Hematopoietic multipotent progenitor cell treated with erythropoietin and hydrocortisone succinate and interleukin-3 and kit ligand, for 8 days (in vitro differentiated cells): ENCODE measurements at regions not wholly inside any gene's neighbourhood (a gene's known extent, or its start where the extent isn't known, plus 50 kb on each side); places are given as distances from the start of the nearest gene placed in this dataset.
"Not testable (repeated sequence)": the region's sequence is repeated elsewhere in the genome, so short reads cannot be mapped to it uniquely, and the experiment has no call there.

Source experiments
- DNase-seq: peaks from one replicate; pipeline ENCODE4 v3.0.0-alpha.2; 2015

DNA sequence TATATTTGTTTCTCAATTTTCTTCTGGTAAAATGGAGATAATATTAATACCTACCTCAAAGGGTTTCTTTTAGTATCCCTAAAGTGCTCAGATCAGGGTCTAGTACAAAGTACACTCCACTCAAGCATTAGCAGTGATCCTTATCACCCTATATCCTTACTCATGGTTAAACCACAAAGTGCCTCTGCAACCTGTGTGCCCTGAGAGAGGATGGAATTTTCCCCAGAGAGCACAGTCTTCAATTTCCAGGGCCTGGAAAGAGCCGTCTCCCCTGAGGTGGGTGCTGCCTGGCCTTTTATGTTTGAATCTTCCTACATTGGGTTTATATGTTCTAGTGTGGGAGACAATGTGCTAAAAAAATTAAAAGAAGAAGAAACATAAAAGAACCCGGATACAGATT lies 183.1 kb upstream of the FBXO33 start:
- no peak for DNase-seq

DNA sequence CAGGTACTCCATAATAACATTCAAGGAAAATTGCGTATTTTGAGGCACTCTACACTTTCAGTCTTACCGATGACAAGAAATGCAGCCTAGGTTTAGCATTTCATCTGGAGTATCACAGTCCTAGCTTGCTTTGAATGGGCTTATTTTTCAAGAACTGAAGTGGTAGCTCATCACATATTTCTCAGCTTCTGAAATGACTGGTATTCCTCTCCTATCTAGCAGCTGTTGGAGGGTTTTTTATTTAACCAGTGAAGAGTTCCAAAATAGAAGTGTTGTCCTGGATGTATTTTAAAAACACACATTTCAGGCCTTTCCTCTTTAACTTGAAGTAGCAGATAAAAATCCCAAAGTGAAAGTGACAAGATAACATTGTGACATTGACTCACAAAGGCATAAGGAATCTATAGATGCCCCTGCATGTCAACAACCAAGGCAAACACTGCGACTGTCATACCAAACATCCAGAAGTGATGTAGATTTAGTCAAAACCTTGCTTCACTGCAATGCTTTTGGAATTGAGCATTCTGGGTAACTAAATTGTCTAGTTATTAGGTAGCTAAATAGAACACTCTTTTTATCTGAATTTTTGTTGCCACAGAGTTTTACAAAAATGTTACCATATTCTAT lies 182.2 kb upstream of the FBXO33 start:
- no peak for DNase-seq

DNA sequence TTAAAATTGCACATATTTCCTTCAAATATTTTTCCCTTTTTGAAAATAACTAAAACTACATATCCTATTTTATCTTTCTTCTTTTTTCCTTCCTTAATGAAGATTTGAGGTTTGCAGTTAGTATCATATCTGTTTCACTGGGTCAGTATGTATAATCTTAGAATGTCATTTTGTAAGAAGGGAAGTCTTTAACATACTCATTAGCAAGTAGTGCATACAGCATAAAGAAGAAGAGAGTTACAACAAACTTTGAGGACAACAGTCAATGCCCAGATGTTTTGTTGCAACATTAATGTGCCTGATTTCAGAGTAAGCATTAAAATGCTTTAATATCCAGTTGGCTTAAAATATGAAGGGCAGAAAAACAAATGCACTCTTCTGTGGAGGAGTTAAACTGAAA lies 176.9 kb upstream of the FBXO33 start:
- no peak for DNase-seq

DNA sequence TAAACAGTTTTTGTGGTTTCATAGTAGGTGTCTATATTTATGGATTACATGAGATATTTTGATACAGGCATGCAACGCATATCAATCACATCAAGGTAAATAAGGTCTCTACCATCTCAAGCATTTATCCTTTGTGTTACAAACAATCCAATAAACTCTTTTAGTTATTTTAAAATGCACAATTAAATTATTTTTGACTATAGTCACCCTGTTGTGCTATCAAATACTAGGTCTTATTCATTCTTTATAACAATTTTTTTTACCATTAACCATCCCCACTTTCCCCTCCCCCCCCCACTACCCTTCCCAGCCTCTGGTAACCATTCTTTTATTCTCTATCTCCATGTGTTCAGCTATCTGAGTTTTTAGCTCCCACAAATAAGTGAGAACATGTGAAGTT lies 175.7 kb upstream of the FBXO33 start:
- no peak for DNase-seq

DNA sequence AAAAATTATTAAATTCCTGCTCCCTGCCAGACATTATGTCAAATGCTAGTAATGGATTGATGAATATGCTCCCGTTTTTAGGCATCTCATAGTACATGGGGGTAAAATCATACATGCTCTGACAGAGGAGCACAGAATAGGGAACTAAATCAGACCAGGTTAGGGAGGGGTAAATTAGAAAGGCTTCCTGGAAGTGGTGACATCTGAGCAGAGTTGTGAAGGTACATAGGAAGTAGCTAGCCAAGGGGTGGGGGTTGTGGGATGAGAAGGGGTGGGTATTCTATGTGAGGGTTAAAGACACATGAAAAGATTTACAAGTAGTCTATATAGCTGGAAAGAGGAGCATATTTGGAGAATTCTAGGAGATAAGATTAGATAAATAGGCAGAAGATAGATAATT lies 171.7 kb upstream of the FBXO33 start:
- DNase-seq = no peak

DNA sequence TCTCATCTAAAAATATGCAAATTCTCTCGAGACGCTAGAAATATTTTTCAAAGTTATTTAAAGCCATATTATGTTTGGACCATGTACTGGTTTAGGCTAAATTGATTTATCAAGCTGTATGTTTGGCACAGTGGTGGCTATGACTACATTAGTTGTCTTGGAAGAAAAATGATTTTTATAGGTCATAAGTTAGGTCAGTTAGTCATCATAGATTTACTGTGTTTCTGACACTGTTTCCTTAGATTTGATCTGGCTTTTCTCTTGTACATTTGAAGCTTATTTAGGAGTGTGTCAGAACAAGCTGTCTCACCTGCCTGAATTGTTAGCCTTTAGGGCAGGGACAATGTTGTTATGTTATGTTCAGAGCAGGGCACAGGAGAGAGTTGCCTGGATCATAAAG lies 161.1 kb upstream of the FBXO33 start:
- no peak for DNase-seq

DNA sequence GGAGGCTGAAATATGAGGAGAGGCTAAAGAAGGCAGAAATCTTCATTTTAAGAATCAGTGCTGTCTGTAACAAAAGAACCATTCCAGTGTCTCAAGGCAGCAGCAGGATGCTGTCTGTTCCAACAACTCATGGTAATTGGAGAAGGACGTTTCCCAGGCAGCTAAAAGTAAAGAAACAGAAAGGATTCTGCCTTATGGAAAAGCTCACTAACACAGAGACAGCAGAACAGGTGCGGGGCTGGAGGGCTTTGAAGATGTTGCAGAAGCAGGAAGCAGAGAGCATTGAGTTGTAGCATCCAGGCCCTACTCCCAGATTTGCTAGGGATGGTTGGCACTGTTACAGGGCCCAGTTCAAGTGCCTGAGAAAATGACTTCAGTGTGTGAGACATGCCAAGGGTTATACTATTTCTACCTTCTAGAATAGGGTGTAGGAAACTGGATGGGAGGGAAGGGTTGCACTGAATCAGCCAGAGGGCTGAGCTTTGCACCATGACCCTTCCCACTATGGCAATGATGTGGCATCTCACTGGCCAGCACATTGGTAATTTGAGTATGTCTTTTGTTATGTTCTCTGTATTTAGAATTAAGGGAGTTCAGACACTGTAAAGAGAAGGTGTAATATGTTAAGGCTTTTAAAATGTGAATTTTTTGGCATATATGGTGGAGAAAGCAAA lies 160.0 kb upstream of the FBXO33 start:
- DNase-seq = no peak

DNA sequence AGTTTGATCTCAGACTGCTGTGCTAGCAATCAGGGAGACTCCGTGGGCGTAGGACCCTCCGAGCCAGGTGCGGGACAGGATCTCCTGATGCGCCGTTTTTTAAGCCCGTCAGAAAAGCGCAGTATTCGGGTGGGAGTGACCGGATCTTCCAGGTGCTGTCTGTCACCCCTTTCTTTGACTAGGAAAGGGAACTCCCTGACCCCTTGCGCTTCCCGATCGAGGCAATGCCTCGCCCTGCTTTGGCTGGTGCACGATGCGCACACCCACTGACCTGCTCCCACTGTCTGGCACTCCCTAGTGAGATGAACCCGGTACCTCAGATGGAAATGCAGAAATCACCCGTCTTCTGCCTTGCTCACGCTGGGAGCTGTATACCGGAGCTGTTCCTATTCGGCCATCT lies 157.6 kb upstream of the FBXO33 start:
- not testable (repeated sequence) for DNase-seq

DNA sequence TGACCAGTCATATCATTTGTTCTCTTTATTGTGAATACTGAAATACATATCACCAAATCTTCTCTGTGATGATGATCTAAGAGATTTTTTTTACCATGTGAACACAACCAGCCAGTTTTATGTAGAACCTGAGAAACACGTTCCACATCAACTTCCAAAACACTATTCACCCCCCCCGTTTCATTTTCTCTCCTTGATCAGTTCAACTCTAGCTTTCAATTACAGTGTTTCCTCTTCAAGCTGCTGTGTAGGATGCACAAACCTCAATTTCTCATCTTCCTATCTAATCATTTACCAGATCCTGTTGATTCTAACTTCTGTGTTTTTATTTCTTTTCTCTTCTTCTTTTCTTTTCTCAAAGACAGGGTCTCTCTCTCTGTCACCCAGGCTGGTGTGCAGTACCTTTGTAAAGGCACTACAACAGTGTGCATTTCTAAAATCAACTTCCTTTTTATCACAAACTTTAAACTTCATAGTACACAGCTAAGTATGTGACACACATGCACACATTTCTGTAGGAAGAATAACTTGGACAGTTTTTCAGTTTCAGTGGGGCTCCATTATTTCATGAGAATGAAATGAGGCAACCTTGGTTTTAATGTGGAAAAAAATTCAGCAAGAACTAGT lies 149.9 kb upstream of the FBXO33 start:
- no peak for DNase-seq

DNA sequence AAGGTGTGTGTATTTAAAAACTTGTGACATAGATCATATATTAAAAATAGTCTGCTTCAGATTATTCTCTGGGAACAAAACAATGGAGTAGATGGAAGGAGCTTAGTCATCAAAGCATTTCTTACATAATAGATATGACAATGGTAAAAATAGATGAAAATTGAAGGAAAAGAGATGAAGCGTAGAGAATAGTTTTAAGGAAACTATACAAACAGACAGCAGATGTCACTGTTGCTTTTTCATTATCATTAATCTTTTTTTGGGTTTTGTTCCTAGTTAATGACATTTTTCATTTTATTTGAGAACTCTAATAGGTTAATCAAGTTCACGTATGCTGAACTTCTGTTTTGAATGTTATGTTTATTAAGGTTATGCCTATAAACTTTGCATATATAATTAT lies 149.2 kb upstream of the FBXO33 start:
- DNase-seq = no peak

DNA sequence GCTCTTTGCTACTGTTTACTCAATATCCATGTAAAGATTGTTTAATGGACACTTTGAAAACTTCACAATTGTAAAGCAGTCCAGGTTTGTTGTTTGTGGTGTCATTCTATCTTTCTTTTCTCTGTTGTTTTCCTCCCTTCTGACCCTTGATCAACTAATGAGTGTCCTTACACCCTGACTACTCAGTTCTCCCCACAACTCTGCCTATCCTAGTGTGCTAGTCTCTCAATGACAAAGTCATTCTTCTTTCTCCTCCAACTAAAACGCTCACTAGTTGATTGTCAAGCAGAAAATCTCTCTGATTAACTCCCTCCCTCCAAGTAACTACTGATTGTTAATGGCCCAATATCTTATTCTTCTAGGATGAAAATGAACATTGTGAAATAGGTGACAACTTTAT lies 148.5 kb upstream of the FBXO33 start:
- DNase-seq = no peak

DNA sequence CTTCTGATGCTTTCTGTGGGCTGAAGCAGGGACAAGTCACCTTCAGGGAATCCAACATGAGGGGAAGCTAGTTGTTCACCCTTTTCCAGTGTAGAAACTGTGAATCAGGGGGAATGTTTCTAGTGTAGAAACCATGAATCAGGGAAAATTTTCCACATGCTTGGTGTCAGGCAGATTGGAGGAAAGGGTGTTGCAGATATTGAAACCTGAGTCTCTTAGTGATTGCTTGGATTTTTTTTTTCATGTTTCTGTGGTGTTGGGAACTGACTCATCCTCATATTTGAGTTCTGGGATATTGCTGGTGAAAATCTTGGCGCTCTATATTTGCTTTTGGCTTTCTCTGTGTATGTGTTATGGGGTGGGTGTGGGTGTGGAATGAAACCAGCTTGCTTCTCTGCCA lies 144.5 kb upstream of the FBXO33 start:
- DNase-seq = no peak

DNA sequence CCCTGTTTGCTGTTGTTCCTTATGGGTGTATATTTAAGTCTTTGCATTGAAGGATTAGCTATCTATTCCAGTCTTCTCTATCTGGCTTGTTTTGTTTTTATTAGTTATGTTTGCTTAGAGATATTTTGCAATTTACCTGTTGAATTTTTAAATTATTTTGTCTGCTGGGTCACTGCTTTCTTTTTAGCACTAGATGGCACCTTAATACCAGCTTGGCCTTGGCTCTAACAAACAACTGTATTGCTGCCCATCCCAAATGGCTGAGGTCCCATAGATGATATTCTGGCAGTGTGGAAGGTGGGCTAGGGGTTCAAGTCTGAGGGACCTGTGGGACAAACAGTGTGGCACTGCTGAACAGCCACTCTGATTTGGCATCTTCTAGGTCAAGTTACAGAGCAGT lies 144.0 kb upstream of the FBXO33 start:
- no peak for DNase-seq

DNA sequence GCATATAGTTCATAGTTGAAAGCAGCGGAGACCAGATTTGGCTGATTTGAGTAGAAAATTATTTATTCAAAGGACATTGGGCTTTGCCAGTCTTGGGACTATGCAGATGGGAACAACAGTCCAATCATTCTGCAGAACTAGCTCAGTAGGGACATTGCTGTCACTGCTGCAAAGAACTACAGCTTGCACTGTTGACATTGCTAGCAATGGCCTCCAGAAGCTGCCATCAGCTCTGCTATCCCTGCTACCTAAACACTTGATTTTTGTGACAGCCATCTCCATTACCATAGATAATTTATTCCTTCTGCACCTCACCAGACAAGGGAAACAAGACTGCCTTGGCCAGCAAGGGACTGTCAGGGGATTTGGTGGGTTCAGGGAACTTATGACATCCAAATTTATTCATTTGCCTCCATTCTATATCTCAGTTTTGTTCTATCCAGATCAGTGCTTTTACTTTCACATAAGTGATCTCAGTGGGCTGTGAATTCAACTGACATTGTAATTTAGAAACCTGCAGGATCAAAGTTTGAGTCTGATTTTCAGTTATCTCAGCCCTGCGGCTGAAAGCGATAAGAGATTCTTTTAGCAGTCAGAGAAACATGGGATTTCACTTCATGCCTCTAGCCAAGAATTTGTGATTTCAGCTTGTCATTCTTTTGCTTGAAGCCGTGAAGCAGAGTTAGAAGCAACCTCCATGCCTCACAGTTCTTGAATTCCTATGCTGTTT lies 136.7 kb upstream of the FBXO33 start:
- DNase-seq = no peak

DNA sequence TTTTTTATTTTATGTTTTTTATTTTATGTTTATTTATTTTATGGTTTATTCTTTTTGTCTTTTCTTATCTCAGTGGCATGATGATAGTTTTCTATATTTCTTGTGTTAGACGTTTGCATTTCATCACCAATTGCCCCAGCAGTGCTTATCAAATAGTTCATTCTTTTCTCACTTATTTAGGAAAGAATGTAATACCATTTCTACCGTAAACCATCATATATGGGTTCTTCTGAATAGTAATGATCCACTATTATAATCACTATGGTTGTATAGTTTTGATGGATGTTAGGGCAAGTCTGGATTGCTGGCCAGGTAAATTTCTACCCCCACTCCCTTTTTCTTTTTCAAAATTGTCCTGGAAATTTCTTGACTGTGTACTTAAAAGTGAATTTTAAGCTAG lies 134.6 kb upstream of the FBXO33 start:
- no peak for DNase-seq

DNA sequence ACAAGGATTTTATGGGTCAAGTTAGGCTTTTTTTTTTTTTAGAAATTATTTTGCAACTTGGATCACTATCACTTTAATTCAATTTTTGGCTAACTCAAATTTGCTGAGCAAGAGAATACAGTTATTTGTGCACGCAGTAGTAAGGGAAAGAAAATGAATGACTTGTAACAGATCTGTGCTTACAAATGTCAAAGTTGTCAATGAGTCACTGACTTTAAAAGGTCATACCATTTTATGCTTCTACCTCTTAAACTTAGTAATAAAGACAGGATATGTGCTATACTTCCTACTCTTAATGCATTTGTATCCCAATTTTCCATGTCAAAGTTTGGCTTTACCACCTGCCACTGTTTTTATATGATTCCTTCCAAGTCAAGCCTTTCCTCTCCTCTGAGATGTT lies 131.1 kb upstream of the FBXO33 start:
- DNase-seq = no peak

DNA sequence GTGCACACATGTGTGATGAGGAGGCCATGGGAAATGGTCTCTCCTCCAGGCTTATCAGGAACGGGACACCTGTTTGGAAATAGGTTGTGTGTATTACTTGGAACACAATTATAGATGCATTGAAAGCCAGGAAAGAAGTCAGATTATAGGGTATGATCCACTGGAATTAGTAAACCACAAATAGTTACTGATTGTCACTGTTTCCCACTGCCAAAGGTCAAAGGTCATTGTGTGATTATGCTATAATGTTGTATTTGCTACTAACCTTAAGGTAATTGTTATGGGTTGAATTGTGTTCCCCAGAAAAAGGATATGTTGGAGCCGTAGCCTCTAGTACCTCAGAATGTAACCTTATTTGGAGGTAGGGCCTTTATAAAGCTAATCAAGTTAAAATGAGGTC lies 129.9 kb upstream of the FBXO33 start:
- no peak for DNase-seq

DNA sequence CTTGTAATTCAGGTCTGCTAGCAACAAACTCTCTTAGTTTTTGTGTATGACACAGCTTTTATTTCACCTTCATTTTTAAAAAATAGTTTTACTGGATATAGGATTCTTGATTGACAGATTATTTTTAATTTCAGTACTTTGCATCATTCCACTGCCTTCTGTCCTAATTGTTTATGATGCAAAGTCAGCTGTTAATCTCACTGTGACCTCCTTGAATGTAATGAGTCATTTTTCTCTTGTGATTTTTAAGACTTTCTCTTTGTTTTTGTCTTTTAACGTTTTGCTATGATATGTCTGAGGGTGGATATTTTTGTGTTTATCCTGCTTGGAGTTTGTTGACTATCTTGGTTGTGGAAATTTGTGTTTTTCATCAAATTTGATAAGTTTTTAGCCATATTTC lies 126.3 kb upstream of the FBXO33 start:
- no peak for DNase-seq

DNA sequence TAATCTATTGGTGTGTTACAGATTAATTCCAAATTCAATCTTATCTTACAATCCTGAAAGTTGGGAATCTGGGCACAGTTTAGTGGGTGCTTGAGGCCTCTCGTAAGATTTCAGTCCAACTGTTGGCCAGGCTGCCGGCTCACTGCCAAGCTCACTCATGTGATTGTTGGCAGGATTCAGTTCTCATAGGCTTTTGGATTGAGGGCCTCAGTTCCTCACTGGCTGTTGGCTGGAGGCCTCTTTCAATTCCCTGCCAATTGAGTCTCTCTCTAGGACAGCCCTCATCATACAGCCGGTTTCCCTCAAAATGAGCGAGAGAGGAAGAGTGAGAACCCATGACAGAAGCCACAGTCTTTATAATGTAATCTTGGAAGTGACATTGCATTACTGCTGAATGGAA lies 123.5 kb upstream of the FBXO33 start:
- no peak for DNase-seq

DNA sequence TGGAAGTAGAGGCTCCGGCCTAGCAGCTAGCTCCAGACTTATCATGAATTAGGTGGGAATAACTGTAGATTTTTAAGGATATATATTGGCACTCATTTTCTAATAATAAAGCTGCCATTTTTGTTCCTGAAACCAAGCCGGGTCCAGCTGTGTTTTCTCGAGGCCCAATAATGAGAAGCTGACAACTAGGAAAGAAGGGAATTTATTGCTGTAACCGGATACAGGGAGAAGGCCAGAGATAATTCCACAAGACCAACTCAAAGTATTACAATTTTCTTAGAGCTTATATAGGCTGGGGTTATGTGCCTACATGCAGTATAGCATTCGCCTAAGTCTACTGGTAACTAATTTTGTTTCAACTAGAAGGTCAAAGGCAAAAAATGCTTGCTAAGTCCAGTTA lies 122.3 kb upstream of the FBXO33 start:
- no peak for DNase-seq

DNA sequence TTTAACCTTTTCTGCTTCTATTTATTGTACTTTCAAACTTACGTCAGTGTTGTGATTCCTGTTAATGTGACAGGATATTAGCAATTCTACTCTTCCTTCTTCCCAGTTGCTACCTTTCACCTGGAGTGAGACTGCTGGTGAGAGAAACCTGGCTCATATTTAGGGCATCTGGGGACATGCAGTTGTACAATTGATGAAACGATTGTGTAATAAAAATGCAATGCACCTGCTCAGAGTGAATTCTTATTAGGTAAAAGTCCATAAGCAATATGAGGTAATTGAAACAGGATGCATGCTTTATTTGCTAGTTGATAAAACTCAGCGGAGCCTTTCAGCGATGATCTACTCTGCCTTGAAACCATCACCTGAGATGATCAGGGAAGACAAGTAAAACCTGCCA lies 116.1 kb upstream of the FBXO33 start:
- no peak for DNase-seq

DNA sequence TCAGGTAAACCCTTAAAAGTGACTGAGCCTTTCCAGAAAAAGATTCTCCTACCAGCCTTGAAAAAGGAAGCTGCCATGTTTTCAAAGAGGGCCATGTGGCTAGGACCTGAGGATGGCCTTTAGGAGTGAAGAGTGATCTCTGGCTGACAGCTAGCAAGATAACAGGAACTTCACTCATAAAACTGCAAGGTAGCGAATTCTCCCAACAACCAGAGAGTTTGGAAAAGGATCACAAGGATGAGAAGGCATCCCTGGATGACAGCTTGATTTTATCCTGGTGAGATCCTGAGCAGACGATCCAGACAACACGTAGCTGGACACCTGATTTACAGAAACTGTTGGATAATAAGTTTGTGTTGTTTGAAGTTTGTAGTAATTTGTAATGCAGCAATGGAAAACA lies 115.6 kb upstream of the FBXO33 start:
- no peak for DNase-seq

DNA sequence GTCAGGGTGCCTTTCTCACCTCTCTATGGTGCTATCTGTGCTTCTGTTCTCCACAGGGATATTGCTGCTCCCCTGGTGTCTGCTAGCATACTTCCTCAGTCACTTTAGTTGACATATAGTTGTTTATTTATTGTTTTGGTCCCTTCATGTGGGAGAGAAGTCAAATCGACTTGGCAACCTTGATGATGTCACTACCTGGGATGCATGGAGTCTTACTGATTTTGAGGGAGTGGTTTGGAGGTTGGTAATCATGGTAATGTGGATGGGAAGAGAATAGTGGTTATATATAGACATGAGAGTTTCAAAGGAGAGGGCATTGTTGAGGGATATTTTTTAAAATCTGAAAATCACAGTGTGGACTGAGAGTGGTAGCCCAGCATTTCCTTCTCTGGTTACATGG lies 73.6 kb upstream of the FBXO33 start:
- DNase-seq = no peak

DNA sequence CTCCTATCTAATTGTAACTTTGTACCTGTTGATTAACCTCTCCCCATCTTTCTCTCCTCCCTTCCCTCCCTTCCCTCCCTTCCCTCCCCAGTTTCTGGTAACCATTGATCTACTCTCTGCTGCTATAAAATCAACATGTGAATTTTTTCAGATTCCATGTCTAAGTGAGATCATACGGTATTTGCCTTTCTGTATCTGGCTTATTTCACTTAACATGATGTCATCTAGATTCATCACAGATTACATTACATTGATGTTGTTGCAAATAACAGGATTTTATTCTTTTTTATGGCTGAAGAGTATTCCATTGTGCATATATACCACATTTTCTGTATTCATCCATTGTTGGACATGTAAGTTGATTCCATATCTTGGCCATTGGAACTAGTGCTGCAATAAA lies 68.0 kb upstream of the FBXO33 start:
- no peak for DNase-seq
